Uterus (tissue), 2 donors: ENCODE measurements at regions not wholly inside any gene's neighbourhood (a gene's known extent, or its start where the extent isn't known, plus 50 kb on each side); places are given as distances from the start of the nearest gene placed in this dataset.

Source experiments
- CTCF ChIP-seq, 4 experiments: fragments of 200-600 bp in 2 of 4; fragments of 450-650 bp in 2 of 4; sonication (generic) in 2 of 4; IDR thresholded peaks; one replicate each; pipeline ENCODE4 v1.5.1; 2016 to 2019; ENCODE audit warnings: antibody characterized with exemption in 4 of 4, mild to moderate bottlenecking in 2 of 4, moderate library complexity in 1 of 4
- POLR2A ChIP-seq, 2 donors: fragments of 450-650 bp; IDR thresholded peaks; one replicate each; pipeline ENCODE4 v1.6.1; 2016; ENCODE audit warnings: antibody characterized with exemption in 2 of 2, mild to moderate bottlenecking in 1 of 2, moderate library complexity in 1 of 2

GRCh38 chr1:55610203-55610602 lies 395.0 kb upstream of the USP24 start:
- TF ChIP-seq CTCF (IDR thresholded peaks at IDR 0.05) (no peak), POLR2A (IDR thresholded peaks at IDR 0.05) (no peak)
